SK-N-SH treated with all-trans-retinoic acid at 6 μM for 48 hours (cell line): ENCODE measurements at regions not wholly inside any gene's neighbourhood (a gene's known extent, or its start where the extent isn't known, plus 50 kb on each side); places are given as distances from the start of the nearest gene placed in this dataset.
"Not testable (repeated sequence)": the region's sequence is repeated elsewhere in the genome, so short reads cannot be mapped to it uniquely, and the experiment has no call there.

ENCODE experiments used
- ATAC-seq: fragments of 200-7000 bp; cut with Tn5 transposase; 3 replicates; pipeline ENCODE4 v1.9.1; 2020; ENCODE audit warnings: mild to moderate bottlenecking, moderate library complexity
- ARNTL ChIP-seq: fragments of 450-650 bp; formaldehyde crosslinking; IDR thresholded peaks from 2 replicates; pipeline ENCODE4 v1.5.0; 2020; ENCODE audit warnings: low read depth, mild to moderate bottlenecking, moderate library complexity, borderline replicate concordance
- BACH2 ChIP-seq: fragments of 250-450 bp; sonication (Bioruptor Pico); IDR thresholded peaks from 2 replicates; pipeline ENCODE4 v1.9.0; 2021; ENCODE audit warnings: mild to moderate bottlenecking, borderline replicate concordance
- CSDC2 ChIP-seq: fragments of 250-450 bp; sonication (Bioruptor Pico); IDR thresholded peaks from 2 replicates; pipeline ENCODE4 v1.5.0; 2020; ENCODE audit warnings: mild to moderate bottlenecking, moderate library complexity
- ESRRG ChIP-seq: fragments of 250-450 bp; sonication (Bioruptor Pico); IDR thresholded peaks from 2 replicates; pipeline ENCODE4 v1.6.1; 2021; ENCODE audit warnings: mild to moderate bottlenecking
- GLIS3 ChIP-seq: fragments of 250-450 bp; sonication (Bioruptor Pico); IDR thresholded peaks from 2 replicates; pipeline ENCODE4 v1.5.0; 2020; ENCODE audit warnings: mild to moderate bottlenecking, moderate library complexity
- ISL1 ChIP-seq: fragments of 250-450 bp; sonication (Bioruptor Pico); IDR thresholded peaks from 2 replicates; pipeline ENCODE4 v2.1.2; 2022; ENCODE audit warnings: mild to moderate bottlenecking, moderate library complexity
- OSR1 ChIP-seq: fragments of 250-450 bp; sonication (Bioruptor Pico); IDR thresholded peaks from 2 replicates; pipeline ENCODE4 v1.8.0; 2022; ENCODE audit warnings: moderate library complexity, mild to moderate bottlenecking, inconsistent platforms
- PPARA ChIP-seq: fragments of 250-450 bp; sonication (Bioruptor Pico); IDR thresholded peaks from 2 replicates; pipeline ENCODE4 v1.5.0; 2020; ENCODE audit warnings: mild to moderate bottlenecking, borderline replicate concordance
- RARB ChIP-seq: fragments of 250-450 bp; sonication (Bioruptor Pico); IDR thresholded peaks from 2 replicates; pipeline ENCODE4 v1.8.0; 2021; ENCODE audit warnings: mild to moderate bottlenecking, moderate library complexity
- SNAI2 ChIP-seq: fragments of 250-450 bp; sonication (Bioruptor Pico); IDR thresholded peaks from 2 replicates; pipeline ENCODE4 v1.5.0; 2020; ENCODE audit warnings: mild to moderate bottlenecking, moderate library complexity
- TOX ChIP-seq: fragments of 250-450 bp; sonication (Bioruptor Pico); IDR thresholded peaks from 2 replicates; pipeline ENCODE4 v1.8.0; 2021; ENCODE audit warnings: mild to moderate bottlenecking, moderate library complexity, borderline replicate concordance
- ZC3H10 ChIP-seq: fragments of 250-450 bp; sonication (Bioruptor Pico); IDR thresholded peaks from 2 replicates; pipeline ENCODE4 v1.5.1; 2021; ENCODE audit warnings: mild to moderate bottlenecking, moderate library complexity
- ZFP3 ChIP-seq: fragments of 250-450 bp; sonication (Bioruptor Pico); IDR thresholded peaks from 2 replicates; pipeline ENCODE4 v1.5.0; 2020; ENCODE audit warnings: mild to moderate bottlenecking, moderate library complexity
- ZNF565 ChIP-seq: fragments of 450-650 bp; formaldehyde crosslinking; conservative IDR thresholded peaks from 2 replicates; pipeline ENCODE4 v1.5.0; 2020; ENCODE audit warnings: low read depth, mild to moderate bottlenecking, moderate library complexity
- ZNF70 ChIP-seq: fragments of 450-650 bp; formaldehyde crosslinking; IDR thresholded peaks from 2 replicates; pipeline ENCODE4 v1.5.0; 2020; ENCODE audit warnings: mild to moderate bottlenecking, moderate library complexity
- ZNF8 ChIP-seq: fragments of 450-650 bp; formaldehyde crosslinking; IDR thresholded peaks from 2 replicates; pipeline ENCODE4 v1.5.0; 2020; ENCODE audit warnings: mild to moderate bottlenecking, moderate library complexity
- TF ChIP-seq, protein P1 (sequence below): fragments of 250-450 bp; sonication (Bioruptor Pico); IDR thresholded peaks from 2 replicates; pipeline ENCODE4 v1.5.1; 2021; ENCODE audit warnings: mild to moderate bottlenecking, moderate library complexity
- TF ChIP-seq, protein P2 (sequence below): fragments of 250-450 bp; sonication (Bioruptor Pico); IDR thresholded peaks from 2 replicates; pipeline ENCODE4 v1.8.0; 2020; ENCODE audit warnings: mild to moderate bottlenecking, moderate library complexity, borderline replicate concordance
- TF ChIP-seq, protein P3 (sequence below): fragments of 250-450 bp; sonication (Bioruptor Pico); IDR thresholded peaks from 2 replicates; pipeline ENCODE4 v1.5.1; 2020; ENCODE audit warnings: low read depth, mild to moderate bottlenecking, moderate library complexity
- TF ChIP-seq, protein P4 (sequence below): fragments of 250-450 bp; sonication (Bioruptor Pico); IDR thresholded peaks from 2 replicates; pipeline ENCODE4 v1.5.0; 2020; ENCODE audit warnings: mild to moderate bottlenecking, moderate library complexity

- TF ChIP-seq, protein P1, sequence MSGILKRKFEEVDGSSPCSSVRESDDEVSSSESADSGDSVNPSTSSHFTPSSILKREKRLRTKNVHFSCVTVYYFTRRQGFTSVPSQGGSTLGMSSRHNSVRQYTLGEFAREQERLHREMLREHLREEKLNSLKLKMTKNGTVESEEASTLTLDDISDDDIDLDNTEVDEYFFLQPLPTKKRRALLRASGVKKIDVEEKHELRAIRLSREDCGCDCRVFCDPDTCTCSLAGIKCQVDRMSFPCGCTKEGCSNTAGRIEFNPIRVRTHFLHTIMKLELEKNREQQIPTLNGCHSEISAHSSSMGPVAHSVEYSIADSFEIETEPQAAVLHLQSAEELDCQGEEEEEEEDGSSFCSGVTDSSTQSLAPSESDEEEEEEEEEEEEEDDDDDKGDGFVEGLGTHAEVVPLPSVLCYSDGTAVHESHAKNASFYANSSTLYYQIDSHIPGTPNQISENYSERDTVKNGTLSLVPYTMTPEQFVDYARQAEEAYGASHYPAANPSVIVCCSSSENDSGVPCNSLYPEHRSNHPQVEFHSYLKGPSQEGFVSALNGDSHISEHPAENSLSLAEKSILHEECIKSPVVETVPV (CRISPR knock-in tag), result no peak
- no peak for TF ChIP-seq ARNTL (CRISPR knock-in tag)
- TF ChIP-seq BACH2 (CRISPR knock-in tag), result no peak
- TF ChIP-seq CSDC2 (CRISPR knock-in tag), result no peak
- no peak for TF ChIP-seq PPARA
- no peak for TF ChIP-seq SNAI2 (CRISPR knock-in tag)
- no peak for TF ChIP-seq TOX (CRISPR knock-in tag)
- TF ChIP-seq ISL1 (CRISPR knock-in tag), result no peak
- TF ChIP-seq, all 23 proteins: peak for 0
- ATAC-seq, result no peak
Observed at GRCh38 chr7:34445653-34446052, 212.4 kb upstream of the NPSR1 start.

DNA sequence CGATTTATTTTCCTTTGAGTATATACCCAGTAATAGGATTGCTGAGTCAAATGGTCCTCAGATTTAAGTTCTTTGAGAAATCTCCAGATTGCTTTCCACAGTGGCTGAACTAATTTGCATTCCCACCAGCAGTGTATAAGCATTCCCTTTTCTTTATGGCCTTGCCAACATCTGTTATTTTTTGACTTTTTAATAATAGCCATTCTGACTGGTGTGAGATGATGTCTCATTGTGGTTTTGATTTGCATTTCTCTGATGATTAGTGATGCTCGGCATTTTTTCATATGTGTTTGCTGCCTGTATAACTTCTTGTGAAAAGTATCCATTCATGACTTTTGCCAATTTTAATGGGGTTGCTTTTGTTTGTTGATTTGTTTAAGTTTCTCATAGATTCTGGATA, 209.5 kb upstream of the NPSR1 start:
- not testable (repeated sequence) for ATAC-seq

DNA sequence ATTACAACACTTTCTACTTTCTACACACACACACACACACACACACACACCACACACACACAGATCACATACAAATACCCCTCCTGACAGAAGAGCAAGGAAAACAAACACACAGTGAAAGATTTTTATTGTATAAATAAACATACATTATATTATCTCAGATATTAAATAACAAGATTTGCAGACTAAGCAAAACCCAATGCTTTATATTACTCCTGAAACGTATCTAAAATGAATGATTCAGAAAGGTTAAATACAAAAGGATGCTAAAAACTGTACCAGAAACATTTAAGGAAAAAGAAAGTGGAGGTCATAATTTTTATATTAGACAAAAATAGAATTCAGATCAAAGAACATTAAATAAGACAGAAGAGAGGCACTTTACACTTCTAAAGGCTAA, 208.3 kb upstream of the NPSR1 start:
- no peak for TF ChIP-seq ARNTL (CRISPR knock-in tag)
- TF ChIP-seq, protein P1 (CRISPR knock-in tag), result no peak
- no peak for TF ChIP-seq RARB (CRISPR knock-in tag)
- no peak for TF ChIP-seq OSR1 (CRISPR knock-in tag)
- TF ChIP-seq SNAI2 (CRISPR knock-in tag), result no peak
- TF ChIP-seq ZNF8, result no peak
- TF ChIP-seq, protein P2, sequence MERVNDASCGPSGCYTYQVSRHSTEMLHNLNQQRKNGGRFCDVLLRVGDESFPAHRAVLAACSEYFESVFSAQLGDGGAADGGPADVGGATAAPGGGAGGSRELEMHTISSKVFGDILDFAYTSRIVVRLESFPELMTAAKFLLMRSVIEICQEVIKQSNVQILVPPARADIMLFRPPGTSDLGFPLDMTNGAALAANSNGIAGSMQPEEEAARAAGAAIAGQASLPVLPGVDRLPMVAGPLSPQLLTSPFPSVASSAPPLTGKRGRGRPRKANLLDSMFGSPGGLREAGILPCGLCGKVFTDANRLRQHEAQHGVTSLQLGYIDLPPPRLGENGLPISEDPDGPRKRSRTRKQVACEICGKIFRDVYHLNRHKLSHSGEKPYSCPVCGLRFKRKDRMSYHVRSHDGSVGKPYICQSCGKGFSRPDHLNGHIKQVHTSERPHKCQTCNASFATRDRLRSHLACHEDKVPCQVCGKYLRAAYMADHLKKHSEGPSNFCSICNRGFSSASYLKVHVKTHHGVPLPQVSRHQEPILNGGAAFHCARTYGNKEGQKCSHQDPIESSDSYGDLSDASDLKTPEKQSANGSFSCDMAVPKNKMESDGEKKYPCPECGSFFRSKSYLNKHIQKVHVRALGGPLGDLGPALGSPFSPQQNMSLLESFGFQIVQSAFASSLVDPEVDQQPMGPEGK (CRISPR knock-in tag), result no peak
- no peak for TF ChIP-seq PPARA
- TF ChIP-seq ZFP3 (CRISPR knock-in tag), result no peak
- TF ChIP-seq ZC3H10 (CRISPR knock-in tag), result no peak
- TF ChIP-seq BACH2 (CRISPR knock-in tag), result no peak
- TF ChIP-seq TOX (CRISPR knock-in tag), result no peak
- no peak for TF ChIP-seq ESRRG (CRISPR knock-in tag)
- TF ChIP-seq, protein P3, sequence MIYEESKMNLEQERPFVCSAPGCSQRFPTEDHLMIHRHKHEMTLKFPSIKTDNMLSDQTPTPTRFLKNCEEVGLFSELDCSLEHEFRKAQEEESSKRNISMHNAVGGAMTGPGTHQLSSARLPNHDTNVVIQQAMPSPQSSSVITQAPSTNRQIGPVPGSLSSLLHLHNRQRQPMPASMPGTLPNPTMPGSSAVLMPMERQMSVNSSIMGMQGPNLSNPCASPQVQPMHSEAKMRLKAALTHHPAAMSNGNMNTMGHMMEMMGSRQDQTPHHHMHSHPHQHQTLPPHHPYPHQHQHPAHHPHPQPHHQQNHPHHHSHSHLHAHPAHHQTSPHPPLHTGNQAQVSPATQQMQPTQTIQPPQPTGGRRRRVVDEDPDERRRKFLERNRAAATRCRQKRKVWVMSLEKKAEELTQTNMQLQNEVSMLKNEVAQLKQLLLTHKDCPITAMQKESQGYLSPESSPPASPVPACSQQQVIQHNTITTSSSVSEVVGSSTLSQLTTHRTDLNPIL (CRISPR knock-in tag), result no peak
- no peak for TF ChIP-seq CSDC2 (CRISPR knock-in tag)
- TF ChIP-seq, protein P4, sequence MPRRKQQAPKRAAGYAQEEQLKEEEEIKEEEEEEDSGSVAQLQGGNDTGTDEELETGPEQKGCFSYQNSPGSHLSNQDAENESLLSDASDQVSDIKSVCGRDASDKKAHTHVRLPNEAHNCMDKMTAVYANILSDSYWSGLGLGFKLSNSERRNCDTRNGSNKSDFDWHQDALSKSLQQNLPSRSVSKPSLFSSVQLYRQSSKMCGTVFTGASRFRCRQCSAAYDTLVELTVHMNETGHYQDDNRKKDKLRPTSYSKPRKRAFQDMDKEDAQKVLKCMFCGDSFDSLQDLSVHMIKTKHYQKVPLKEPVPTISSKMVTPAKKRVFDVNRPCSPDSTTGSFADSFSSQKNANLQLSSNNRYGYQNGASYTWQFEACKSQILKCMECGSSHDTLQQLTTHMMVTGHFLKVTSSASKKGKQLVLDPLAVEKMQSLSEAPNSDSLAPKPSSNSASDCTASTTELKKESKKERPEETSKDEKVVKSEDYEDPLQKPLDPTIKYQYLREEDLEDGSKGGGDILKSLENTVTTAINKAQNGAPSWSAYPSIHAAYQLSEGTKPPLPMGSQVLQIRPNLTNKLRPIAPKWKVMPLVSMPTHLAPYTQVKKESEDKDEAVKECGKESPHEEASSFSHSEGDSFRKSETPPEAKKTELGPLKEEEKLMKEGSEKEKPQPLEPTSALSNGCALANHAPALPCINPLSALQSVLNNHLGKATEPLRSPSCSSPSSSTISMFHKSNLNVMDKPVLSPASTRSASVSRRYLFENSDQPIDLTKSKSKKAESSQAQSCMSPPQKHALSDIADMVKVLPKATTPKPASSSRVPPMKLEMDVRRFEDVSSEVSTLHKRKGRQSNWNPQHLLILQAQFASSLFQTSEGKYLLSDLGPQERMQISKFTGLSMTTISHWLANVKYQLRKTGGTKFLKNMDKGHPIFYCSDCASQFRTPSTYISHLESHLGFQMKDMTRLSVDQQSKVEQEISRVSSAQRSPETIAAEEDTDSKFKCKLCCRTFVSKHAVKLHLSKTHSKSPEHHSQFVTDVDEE (CRISPR knock-in tag), result no peak
- TF ChIP-seq ZNF70 (CRISPR knock-in tag), result no peak
- TF ChIP-seq GLIS3 (CRISPR knock-in tag), result no peak
- no peak for ATAC-seq

GRCh38 chr7:34451183-34451582, 206.8 kb upstream of the NPSR1 start:
- no peak for TF ChIP-seq ZNF565 (CRISPR knock-in tag)
- TF ChIP-seq, protein P1 (CRISPR knock-in tag), result no peak
- no peak for TF ChIP-seq ZFP3 (CRISPR knock-in tag)
- no peak for TF ChIP-seq PPARA
- no peak; the same call in 2 of the 3 replicates for ATAC-seq
